NCI-H1930 (cell line): ENCODE measurements at regions not wholly inside any gene's neighbourhood (a gene's known extent, or its start where the extent isn't known, plus 50 kb on each side); places are given as distances from the start of the nearest gene placed in this dataset.
"Not testable (repeated sequence)": the region's sequence is repeated elsewhere in the genome, so short reads cannot be mapped to it uniquely, and the experiment has no call there.

Source experiments
- DNase-seq, 2 experiments: peaks; one replicate each; lab custom pipeline; 2025; lab: John Stamatoyannopoulos, UW

GRCh38 chr2:14422426-14422825 is 210.1 kb upstream of the LRATD1 start:
- no peak for DNase-seq

GRCh38 chr2:14423145-14423906 is 209.2 kb upstream of the LRATD1 start:
- DNase-seq: no peak

GRCh38 chr2:14424478-14425390 is 207.8 kb upstream of the LRATD1 start:
- no peak for DNase-seq

GRCh38 chr2:14425869-14426268 is 206.6 kb upstream of the LRATD1 start:
- no peak for DNase-seq

GRCh38 chr2:14428056-14428455 is 204.5 kb upstream of the LRATD1 start:
- DNase-seq: no peak

GRCh38 chr2:14433946-14434495 is 198.5 kb upstream of the LRATD1 start:
- no peak for DNase-seq

- no peak for DNase-seq
Observed at GRCh38 chr2:14445670-14446069, 186.8 kb upstream of the LRATD1 start.

GRCh38 chr2:14448340-14448739 is 184.2 kb upstream of the LRATD1 start:
- no peak for DNase-seq

- DNase-seq: no peak
Observed at GRCh38 chr2:14451312-14451711, 181.2 kb upstream of the LRATD1 start.

GRCh38 chr2:14454202-14454601 is 178.3 kb upstream of the LRATD1 start:
- no peak for DNase-seq

- DNase-seq: no peak
Observed at GRCh38 chr2:14459786-14460325, 172.7 kb upstream of the LRATD1 start.

GRCh38 chr2:14475994-14476393 is 156.5 kb upstream of the LRATD1 start:
- DNase-seq: no peak

GRCh38 chr2:14479486-14479885 is 153.0 kb upstream of the LRATD1 start:
- DNase-seq: no peak

GRCh38 chr2:14480120-14480519 is 152.4 kb upstream of the LRATD1 start:
- no peak for DNase-seq

- DNase-seq: no peak
Observed at GRCh38 chr2:14480906-14481305, 151.6 kb upstream of the LRATD1 start.

GRCh38 chr2:14492920-14493503 is 139.5 kb upstream of the LRATD1 start:
- DNase-seq: no peak

GRCh38 chr2:14494759-14495158 is 137.8 kb upstream of the LRATD1 start:
- no peak for DNase-seq

- DNase-seq: no peak
Observed at GRCh38 chr2:14501061-14501460, 131.5 kb upstream of the LRATD1 start.

- DNase-seq: not testable (repeated sequence)
Observed at GRCh38 chr2:14506955-14507354, 125.6 kb upstream of the LRATD1 start.

GRCh38 chr2:14511541-14511940 is 121.0 kb upstream of the LRATD1 start:
- no peak for DNase-seq

- DNase-seq: no peak
Observed at GRCh38 chr2:14513903-14514302, 118.6 kb upstream of the LRATD1 start.

GRCh38 chr2:14516844-14517243 is 115.7 kb upstream of the LRATD1 start:
- DNase-seq: no peak
